HCT116 (cell line): ENCODE measurements at regions not wholly inside any gene's neighbourhood (a gene's known extent, or its start where the extent isn't known, plus 50 kb on each side); places are given as distances from the start of the nearest gene placed in this dataset.
A peak's percentile ranks its signal among the peaks of the same experiment; 100 is the strongest.

Source experiments
- ATAC-seq: fragments of 200-7000 bp; cut with Tn5 transposase; 2 replicates; pipeline ENCODE4 v1.9.1; 2020; ENCODE audit warnings: mild to moderate bottlenecking, moderate library complexity
- BruUV-seq: library from RNA; stranded (reverse); fragments of 400-500 nt; replicated peaks from 2 replicates; lab custom pipeline; 2021; lab: Mats Ljungman, UMichigan
- CTCF ChIA-PET: fragments of 300-600 bp; sonication (Branson Sonifier 250); formaldehyde crosslinking; loops from one replicate; lab custom pipeline; 2021; ENCODE audit warnings: antibody characterized with exemption; lab: Charles Lee
- POLR2A ChIA-PET: fragments of 300-600, 350-600 bp; sonication (Branson Sonifier 250); formaldehyde crosslinking; loops from one replicate; lab custom pipeline; 2021; ENCODE audit warnings: antibody characterized with exemption; lab: Charles Lee
- RAD21 ChIA-PET, 2 experiments: fragments of 300-600 bp; sonication (Branson Sonifier 250); formaldehyde crosslinking; loops; one replicate each; lab custom pipeline; 2023; ENCODE audit warnings: low total read pairs in 2 of 2; ENCODE audit not compliant: uncharacterized antibody in 2 of 2, unreplicated experiment in 2 of 2, low non-redundant PET in 1 of 2; lab: Charles Lee
- DNase-seq: peaks from one replicate; pipeline ENCODE4 v3.0.0-alpha.2; 2010; ENCODE audit warnings: low read depth, low spot score
- H2AFZ ChIP-seq: fragments of 200-600 bp; shearing (Covaris generic), sonication (generic); 2 replicates; pipeline ENCODE4 v1.6.1; 2017; ENCODE audit warnings: low read depth, mixed run types, mixed read lengths, antibody characterized with exemption, low read length; ENCODE audit not compliant: poor library complexity, severe bottlenecking
- H3K27ac ChIP-seq: 2 replicates; pipeline ENCODE4 v1.5.1; 2012; ENCODE audit warnings: low read depth, low read length
- H3K27me3 ChIP-seq: fragments of 200-600 bp; sonication (generic); 2 replicates; pipeline ENCODE4 v1.6.1; 2016; ENCODE audit warnings: mixed run types, low read length, mixed read lengths; ENCODE audit not compliant: insufficient read depth
- H3K36me3 ChIP-seq, 2 experiments: fragments of 200-500 bp in 1 of 2; fragments of 200-600 bp in 1 of 2; sonication (Bioruptor generic) in 1 of 2; sonication (generic) in 1 of 2; 2 replicates each; pipeline versions ENCODE4 v1.5.1 to v1.6.1; 2014 to 2016; ENCODE audit warnings: low read length in 2 of 2, inconsistent platforms in 1 of 2, mixed read lengths in 1 of 2, mixed run types in 1 of 2; ENCODE audit not compliant: insufficient read depth in 2 of 2, control insufficient read depth in 1 of 2
- H3K4me1 ChIP-seq, 2 experiments: fragments of 200-600 bp in 1 of 2; sonication (generic) in 1 of 2; 2 replicates each; pipeline versions ENCODE4 v1.5.1 to v1.6.1; 2012 to 2017; ENCODE audit warnings: low read length in 2 of 2, inconsistent platforms in 1 of 2, mild to moderate bottlenecking in 1 of 2, mixed read lengths in 1 of 2, mixed run types in 1 of 2, moderate library complexity in 1 of 2; ENCODE audit not compliant: insufficient read depth in 2 of 2, control insufficient read depth in 1 of 2
- H3K4me2 ChIP-seq: fragments of 200-600 bp; sonication (generic); 2 replicates; pipeline ENCODE4 v1.6.1; 2017; ENCODE audit warnings: mixed run types, low read length, mixed read lengths
- H3K4me3 ChIP-seq, 2 experiments: fragments of 200-600 bp in 1 of 2; sonication (generic) in 1 of 2; replicated peaks in 1 of 2; 2 replicates each; pipeline ENCODE4 v1.5.1; 2011 to 2016; ENCODE audit warnings: low read length in 2 of 2, control low read depth in 1 of 2, low read depth in 1 of 2, mild to moderate bottlenecking in 1 of 2, mixed read lengths in 1 of 2, mixed run types in 1 of 2
- H3K79me2 ChIP-seq: fragments of 200-600 bp; sonication (generic); 2 replicates; pipeline ENCODE4 v1.6.1; 2017; ENCODE audit warnings: mild to moderate bottlenecking, mixed run types, low read length, moderate library complexity, mixed read lengths; ENCODE audit not compliant: insufficient read depth
- H3K9ac ChIP-seq: fragments of 200-600 bp; sonication (generic); 2 replicates; pipeline ENCODE4 v1.6.1; 2016; ENCODE audit warnings: low read length, mixed read lengths
- H3K9me2 ChIP-seq: fragments of 200-600 bp; sonication (generic), shearing (Covaris generic); 2 replicates; pipeline ENCODE4 v1.6.1; 2017; ENCODE audit warnings: mixed run types, mild to moderate bottlenecking, moderate library complexity; ENCODE audit not compliant: insufficient read depth
- H3K9me3 ChIP-seq, 2 experiments: fragments of 200-500 bp in 1 of 2; fragments of 200-600 bp in 1 of 2; sonication (Bioruptor generic) in 1 of 2; sonication (generic) in 1 of 2; 2 replicates each; pipeline ENCODE4 v1.6.1; 2014 to 2017; ENCODE audit warnings: low read length in 2 of 2, mixed read lengths in 2 of 2, inconsistent platforms in 1 of 2, low read depth in 1 of 2, mild to moderate bottlenecking in 1 of 2, mixed run types in 1 of 2, moderate library complexity in 1 of 2; ENCODE audit not compliant: control insufficient read depth in 1 of 2, insufficient read depth in 1 of 2
- H4K20me1 ChIP-seq: fragments of 200-600 bp; sonication (generic), shearing (Covaris generic); 2 replicates; pipeline ENCODE4 v1.6.1; 2017; ENCODE audit warnings: mixed run types, mild to moderate bottlenecking, moderate library complexity; ENCODE audit not compliant: insufficient read depth
- ATF3 ChIP-seq: IDR thresholded peaks from 2 replicates; pipeline ENCODE4 v1.6.1; 2012
- CBX3 ChIP-seq: IDR thresholded peaks from 2 replicates; pipeline ENCODE4 v1.6.1; 2012; ENCODE audit warnings: low read depth
- ELF1 ChIP-seq: IDR thresholded peaks from 2 replicates; pipeline ENCODE4 v1.6.1; 2012; ENCODE audit warnings: low read depth, borderline replicate concordance
- EZH2 ChIP-seq: fragments of 200-600 bp; sonication (generic); IDR thresholded peaks from 2 replicates; pipeline ENCODE4 v1.6.1; 2017; ENCODE audit warnings: antibody characterized with exemption, mixed run types
- EZH2phosphoT487 ChIP-seq: fragments of 200-600 bp; IDR thresholded peaks from 2 replicates; pipeline ENCODE4 v1.6.1; 2018; ENCODE audit warnings: antibody characterized with exemption, borderline replicate concordance
- FOSL1 ChIP-seq: IDR thresholded peaks from 2 replicates; pipeline ENCODE4 v1.6.1; 2012; ENCODE audit warnings: low read depth
- JUND ChIP-seq: IDR thresholded peaks from 2 replicates; pipeline ENCODE4 v1.6.1; 2012
- POLR2A ChIP-seq: IDR thresholded peaks from 2 replicates; pipeline ENCODE4 v1.7.0; 2011; ENCODE audit warnings: borderline replicate concordance; ENCODE audit not compliant: insufficient read depth, insufficient read length; ENCODE audit errors: extremely low read depth
- RAD21 ChIP-seq: IDR thresholded peaks from 2 replicates; pipeline ENCODE4 v1.6.1; 2012; ENCODE audit warnings: low read depth, mild to moderate bottlenecking
- SP1 ChIP-seq: IDR thresholded peaks from 2 replicates; pipeline ENCODE4 v1.6.1; 2012; ENCODE audit warnings: low read depth
- SRF ChIP-seq: IDR thresholded peaks from 2 replicates; pipeline ENCODE4 v1.6.1; 2012; ENCODE audit warnings: low read depth
- TCF7L2 ChIP-seq: IDR thresholded peaks from 2 replicates; pipeline ENCODE4 v1.7.0; 2011; ENCODE audit warnings: borderline replicate concordance, inconsistent platforms; ENCODE audit not compliant: insufficient read depth, insufficient read length; ENCODE audit errors: extremely low read depth
- ZBTB33 ChIP-seq: IDR thresholded peaks from 2 replicates; pipeline ENCODE4 v1.6.1; 2011; ENCODE audit warnings: mild to moderate bottlenecking, low read length, moderate library complexity; ENCODE audit not compliant: insufficient replicate concordance; ENCODE audit errors: extremely low read depth
- intact Hi-C: fragments of 100-400 bp; cut with micrococcal nuclease; formaldehyde crosslinking; loops from 2 replicates; pipeline ENCODE4 v1.10.0; 2022

GRCh38 chr4:162683659-162684370 is 482.9 kb downstream of the NAF1 start:
- intact Hi-C loops: no loop called here
- no peak for ATAC-seq
- H3K9ac ChIP-seq: no peak overlapping the region

More at GRCh38 chr4:162683659-162684370, 482.9 kb downstream of the NAF1 start:
- Histone ChIP-seq H3K27me3 (no peaks in the 10 kb centered on the region), H3K4me3 (no peak overlapping the region), H3K36me3 (no peaks in the 10 kb centered on the region), H3K9me3 (no peaks in the 10 kb centered on the region), H3K27ac (no peak overlapping the region), H2AFZ (no peak overlapping the region), H3K79me2 (no peaks in the 10 kb centered on the region), H3K9me2 (no peaks in the 10 kb centered on the region), H3K4me2 (peak overlapping the region; percentile 6; the same call in 1 of the 2 replicates), H4K20me1 (no peaks in the 10 kb centered on the region), H3K4me1 (no peaks in the 10 kb centered on the region)
- TF ChIP-seq FOSL1: no peak
- TF ChIP-seq CBX3: no peak
- TF ChIP-seq ZBTB33: no peak
- no peak for TF ChIP-seq SP1
- TF ChIP-seq SRF: no peak
- no peak for TF ChIP-seq POLR2A
- TF ChIP-seq ELF1: no peak
- TF ChIP-seq RAD21: no peak
- TF ChIP-seq TCF7L2: no peak
- TF ChIP-seq JUND: no peak
- TF ChIP-seq EZH2phosphoT487: no peak
- TF ChIP-seq EZH2: no peak
- no peak for TF ChIP-seq ATF3
- BruUV-seq: no TSS peak
- ChIA-PET POLR2A (no interaction called here), CTCF (no interaction called here), RAD21 (no interaction called here)
- DNase-seq: no peak
